ENCODE measurements at regions not wholly inside any gene's neighbourhood (a gene's known extent, or its start where the extent isn't known, plus 50 kb on each side); places are given as distances from the start of the nearest gene placed in this dataset.

- no peak for DNase-seq
These were observed 193.2 kb upstream of the GHITM start for GRCh38 chr10:83945982-83946718.

DNA sequence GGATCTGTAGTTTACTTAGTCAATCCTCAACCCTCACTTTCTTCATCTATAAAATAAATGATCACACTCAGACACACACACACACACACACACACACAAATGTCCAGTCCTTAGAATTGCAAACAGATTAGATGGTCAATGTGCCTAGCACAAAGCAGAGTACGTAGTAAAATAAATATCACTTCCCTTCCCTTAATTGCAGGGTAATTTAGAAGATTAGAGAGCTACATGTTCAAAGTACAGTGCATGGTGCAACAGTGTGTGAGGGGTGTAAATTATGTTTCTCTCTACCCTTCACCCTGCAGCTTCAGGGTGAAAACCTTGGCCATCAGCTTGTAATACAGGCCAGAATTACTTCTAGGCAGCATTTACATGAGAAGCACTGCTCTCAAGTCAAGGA lies 187.0 kb upstream of the GHITM start:
- DNase-seq: no peak

- DNase-seq: no peak
These were observed 185.7 kb upstream of the GHITM start for GRCh38 chr10:83953589-83953988.

- DNase-seq: no peak
These were observed 185.0 kb upstream of the GHITM start for GRCh38 chr10:83954193-83954799.

- DNase-seq: no peak
These were observed 183.9 kb upstream of the GHITM start for GRCh38 chr10:83955406-83955805.

- DNase-seq: no peak
These were observed 182.0 kb upstream of the GHITM start for GRCh38 chr10:83957168-83957947.

DNA sequence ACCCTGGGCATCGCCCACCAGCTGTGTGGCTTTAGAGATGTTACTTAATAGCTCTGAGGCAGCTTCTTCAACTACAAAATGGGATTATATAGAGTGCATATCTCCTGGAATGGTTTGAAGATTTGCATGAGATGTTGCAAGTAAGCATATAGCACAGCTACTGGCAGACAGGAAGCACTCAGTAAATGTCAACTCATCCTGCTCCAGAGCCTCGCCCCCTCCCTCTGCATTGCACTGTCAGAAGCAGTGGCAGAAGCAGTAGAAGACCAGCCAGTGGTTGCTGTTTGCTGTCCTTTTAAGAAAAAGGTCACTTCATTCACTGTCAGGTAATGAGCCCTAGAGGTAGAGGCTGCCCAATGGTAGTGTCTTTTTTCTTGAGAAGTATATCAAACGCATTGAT lies 180.0 kb upstream of the GHITM start:
- no peak for DNase-seq

- DNase-seq: no peak
These were observed 179.2 kb upstream of the GHITM start for GRCh38 chr10:83960125-83960524.

GRCh38 chr10:83961620-83962019 lies 177.7 kb upstream of the GHITM start:
- DNase-seq: no peak

DNA sequence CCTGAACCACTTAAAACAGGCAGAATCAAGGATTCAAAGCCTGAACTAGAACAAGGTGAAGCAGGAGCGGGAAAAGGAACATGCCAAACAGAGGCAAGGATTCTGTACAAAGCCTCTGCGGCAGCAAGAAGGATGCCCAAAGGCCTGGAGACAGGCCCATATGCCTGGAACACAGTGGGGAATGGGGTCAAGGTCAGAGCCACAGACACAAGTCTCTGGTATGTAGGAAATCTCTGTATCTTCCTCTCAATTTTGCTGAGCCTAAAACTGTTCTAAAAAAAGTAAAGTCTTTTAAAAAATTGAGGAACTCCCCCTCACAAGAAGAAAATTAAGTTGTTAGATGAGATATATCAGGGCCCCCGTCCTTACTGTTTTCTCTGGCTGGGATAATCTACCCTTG lies 175.9 kb upstream of the GHITM start:
- no peak for DNase-seq

DNA sequence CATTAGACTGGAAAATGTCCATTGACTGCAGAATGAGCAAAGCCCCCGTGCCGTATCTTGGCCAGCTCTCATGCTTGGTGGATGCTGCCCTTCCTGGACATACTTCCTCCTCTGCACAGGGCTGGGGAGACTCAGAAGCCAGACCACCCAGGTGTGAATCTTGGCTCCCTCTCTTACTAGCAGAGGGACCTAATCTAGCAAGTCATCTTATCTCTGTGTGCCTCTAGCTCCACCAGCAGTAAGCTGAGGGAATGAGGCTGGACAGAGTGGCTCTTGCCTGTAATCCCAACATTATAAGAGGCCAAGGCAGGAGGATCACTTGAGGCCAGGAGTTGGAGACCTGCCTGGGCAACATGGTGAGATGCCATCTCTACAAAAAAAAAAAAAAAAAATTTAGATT lies 173.8 kb upstream of the GHITM start:
- no peak for DNase-seq

DNA sequence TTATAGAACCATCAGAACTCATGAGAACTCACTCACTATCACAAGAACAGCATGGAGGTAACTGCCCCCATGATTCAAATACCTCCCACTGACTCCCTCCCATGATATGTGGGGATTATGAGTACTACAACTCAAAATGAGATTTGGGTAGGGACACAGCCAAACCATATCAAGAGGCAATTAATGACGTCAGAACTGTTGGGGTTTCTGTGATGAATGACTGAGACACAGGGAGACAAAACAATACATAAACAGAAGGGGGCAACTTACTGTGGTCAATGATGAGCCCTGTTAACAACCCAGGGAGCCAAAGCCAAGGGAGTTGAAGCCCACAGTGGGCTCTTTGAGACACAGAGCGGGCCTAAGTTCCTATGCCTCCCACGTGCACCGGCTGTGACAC lies 171.3 kb upstream of the GHITM start:
- DNase-seq: no peak

GRCh38 chr10:83978681-83979383 lies 160.5 kb upstream of the GHITM start:
- no peak for DNase-seq

GRCh38 chr10:83982812-83983211 lies 156.5 kb upstream of the GHITM start:
- no peak for DNase-seq

DNA sequence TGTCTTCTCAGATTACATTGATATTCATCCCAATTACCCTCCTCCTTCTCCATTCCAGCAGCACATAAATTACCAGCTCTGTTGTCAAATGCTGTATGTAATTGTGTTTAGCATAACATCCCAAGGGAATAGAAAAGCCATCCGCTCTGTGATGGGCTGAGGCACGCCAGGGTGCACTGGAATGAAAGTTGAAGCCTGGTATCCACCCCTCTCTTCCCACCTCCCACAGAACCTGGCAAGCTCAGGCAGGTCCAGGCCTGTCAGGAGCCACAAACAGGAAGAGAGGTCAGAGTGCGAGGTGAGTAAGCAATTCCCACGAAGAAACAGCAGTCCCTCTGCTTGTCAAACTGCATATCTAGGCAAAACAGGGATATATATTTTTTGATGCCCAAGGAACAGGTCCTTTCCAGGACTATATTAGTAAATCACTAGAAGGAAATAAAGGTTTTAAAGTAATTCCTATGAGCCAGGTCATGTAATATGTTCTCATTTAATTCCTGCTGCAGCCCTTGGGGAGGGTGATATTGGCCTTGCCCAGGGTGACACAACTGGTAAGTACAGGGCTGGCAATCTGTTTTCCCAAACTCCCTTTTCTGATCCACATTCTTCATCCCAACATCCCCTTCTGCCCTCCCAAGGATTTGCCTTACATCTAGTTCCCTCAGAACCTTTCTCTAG lies 155.6 kb upstream of the GHITM start:
- DNase-seq: no peak

DNA sequence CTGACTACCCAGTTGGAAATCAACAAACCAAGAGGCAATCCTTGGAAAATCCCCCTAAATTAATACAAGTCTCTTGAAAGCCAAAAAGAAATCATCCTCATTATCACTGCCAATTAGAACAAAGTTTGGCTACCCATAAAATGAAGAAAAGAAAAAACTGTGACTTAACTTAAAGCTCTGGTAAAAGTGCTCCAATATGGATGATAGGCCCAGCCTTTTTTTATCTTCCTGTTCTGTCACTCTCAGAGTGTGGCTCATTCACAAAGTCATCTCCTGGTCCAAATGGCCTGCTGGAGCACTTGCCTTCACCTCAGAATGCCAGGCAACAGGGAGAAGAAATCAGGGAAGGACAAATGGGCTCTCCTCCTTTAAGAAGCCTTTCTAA lies 155.1 kb upstream of the GHITM start:
- no peak for DNase-seq

GRCh38 chr10:83986800-83987199 lies 152.5 kb upstream of the GHITM start:
- no peak for DNase-seq

DNA sequence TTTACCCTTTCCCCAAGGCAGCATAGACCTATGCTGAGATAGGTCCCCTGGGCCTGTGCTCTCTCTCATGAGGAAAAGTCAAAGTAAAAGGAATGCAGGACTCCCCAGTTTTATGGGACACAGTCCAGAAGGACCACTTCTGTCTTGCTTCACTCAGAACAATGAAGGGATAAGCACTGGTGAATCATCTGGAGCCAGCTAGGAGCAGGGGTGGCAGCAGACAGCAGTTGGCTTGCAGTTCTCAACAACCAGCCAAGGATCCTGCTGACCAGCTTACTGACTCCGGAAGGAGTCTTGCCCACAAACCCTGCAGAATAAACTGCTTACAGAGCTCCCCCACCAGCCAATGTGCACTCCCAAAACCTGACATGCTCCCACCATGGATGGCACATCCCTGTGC lies 152.1 kb upstream of the GHITM start:
- no peak for DNase-seq

DNA sequence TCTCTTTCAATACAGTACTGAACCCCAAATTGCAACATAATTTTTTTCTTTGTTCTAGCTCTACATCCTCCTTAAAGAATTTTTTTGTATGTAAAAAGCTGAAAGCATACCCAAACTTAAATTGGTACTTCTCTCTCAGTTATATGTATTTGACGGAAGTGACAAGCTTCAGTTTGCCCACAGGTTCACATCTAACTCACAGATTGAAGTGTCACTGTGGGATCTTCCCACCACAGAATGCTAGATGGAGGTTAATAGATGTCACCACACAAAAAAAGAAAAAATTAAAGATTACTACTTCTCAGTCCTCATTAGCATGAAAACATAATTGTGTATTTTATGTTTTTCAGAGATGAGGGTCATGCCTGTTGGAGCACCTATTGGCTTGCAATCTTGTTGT lies 150.9 kb upstream of the GHITM start:
- no peak for DNase-seq

GRCh38 chr10:83990126-83990525 lies 149.2 kb upstream of the GHITM start:
- DNase-seq: no peak

DNA sequence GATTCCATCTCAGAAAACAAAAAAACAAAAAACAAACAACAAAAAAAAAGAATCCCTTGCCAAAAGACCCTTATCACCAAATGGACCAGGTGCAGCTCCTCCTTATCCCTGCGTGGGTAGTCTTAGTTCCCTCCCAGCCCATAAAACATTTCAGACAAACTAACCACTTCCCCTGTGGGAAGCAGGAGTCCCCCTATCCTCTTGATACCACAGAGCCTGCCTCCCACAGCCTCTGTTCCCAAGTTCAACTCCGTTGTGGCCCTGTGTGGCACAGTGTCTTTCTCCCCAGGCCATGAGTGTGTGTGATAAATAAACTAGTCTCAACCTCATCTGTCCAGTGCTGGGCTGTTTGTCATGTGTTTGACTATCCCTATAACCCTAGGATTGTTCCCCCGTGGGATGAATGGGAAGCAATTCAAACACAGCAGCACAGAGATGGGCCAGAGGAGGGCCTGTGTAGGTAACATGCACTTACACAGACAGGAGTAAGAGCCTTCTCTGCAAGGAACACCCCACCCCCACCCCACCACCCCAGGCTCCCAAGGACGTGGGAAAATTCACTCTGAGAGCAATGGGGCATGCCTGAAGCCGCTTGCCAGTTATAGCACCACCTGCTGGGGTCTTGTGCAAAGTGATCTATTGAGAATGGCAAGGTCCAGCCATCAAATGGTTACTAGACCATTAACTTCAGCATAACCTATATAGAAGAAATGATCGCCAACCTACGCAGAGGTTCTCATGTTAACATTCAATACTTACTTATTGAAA lies 147.1 kb upstream of the GHITM start:
- DNase-seq: no peak

GRCh38 chr10:83994325-83994724 lies 145.0 kb upstream of the GHITM start:
- no peak for DNase-seq
